Activated T-cell treated with anti-CD3 and anti-CD28 coated beads for 24 hours (primary cell): ENCODE measurements at regions not wholly inside any gene's neighbourhood (a gene's known extent, or its start where the extent isn't known, plus 50 kb on each side); places are given as distances from the start of the nearest gene placed in this dataset.
"Not testable (repeated sequence)": the region's sequence is repeated elsewhere in the genome, so short reads cannot be mapped to it uniquely, and the experiment has no call there.

Source experiments
- DNase-seq: peaks from one replicate; pipeline ENCODE4 v3.0.0-alpha.2; 2020; ENCODE audit warnings: low read depth

DNA sequence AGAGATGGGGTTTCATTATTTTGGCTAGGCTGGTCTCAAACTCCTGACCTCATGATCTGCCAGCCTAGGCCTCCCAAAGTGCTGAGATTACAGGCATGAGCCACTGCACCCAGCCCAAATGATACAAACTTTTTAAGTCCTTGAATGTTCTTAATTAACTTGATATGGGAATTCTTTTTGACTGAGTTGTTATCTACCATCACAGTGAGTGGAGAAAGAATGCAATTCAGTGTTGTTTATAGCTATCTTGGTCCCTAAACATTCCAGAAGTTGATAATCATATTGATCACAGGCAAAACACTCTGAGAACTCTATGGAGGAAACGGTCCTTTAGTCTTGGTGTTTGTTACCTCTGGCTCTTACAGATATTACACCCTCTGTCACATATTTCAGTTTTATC is 1072.5 kb downstream of the SUCLG1 start:
- DNase-seq = no peak

DNA sequence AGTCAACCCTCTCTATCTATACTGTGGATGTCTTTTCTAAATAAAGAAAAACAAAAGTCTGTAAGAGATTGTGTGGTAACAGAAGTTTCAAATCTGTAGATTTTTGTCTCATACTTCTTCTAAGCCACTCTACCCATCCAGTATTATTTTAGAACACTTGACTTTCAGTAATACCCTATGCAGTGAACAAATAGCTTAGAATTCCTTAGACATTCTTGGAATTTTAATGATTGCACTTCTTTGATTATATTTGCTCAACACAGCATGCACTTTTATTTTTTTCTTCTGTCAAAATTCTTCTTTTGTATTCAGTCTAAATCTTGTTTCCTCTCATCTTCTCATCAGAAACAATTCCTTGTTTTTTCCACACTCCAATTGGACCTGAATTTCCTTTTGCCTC is 1080.2 kb downstream of the SUCLG1 start:
- no peak for DNase-seq

DNA sequence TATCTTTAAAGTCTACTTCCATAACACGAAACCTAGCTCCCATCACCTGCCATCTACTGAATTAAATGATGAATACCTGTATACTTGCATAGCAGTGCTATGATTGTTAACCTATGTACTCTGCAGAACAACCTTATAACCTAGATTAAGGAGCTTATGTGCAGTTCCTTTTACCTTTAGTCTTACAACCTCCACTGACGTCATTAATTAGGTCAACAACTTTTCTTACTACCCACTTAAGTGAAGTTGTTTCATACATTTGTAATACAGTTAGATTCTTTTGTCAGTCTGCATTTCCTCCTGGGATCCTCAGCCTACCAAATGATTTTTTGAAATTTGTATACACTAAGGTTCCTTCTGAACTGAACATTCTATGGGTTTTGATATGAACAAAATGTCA is 1082.3 kb downstream of the SUCLG1 start:
- DNase-seq = no peak

DNA sequence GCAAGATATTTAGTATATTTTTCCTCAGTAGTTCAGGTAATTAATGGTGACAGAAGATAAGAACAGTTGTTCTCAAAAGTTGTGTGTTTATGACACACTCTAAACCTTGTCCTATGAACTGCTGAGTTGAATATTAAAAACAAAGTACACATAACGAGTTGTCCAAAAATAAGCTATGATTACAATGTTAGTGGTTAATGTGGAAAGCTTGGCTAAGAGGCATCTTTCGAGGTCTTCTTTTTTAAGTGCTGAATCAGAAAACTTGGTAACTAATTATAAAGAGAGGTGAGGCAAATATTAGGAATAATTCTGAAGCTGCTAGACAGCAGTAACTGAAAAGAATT is 1088.7 kb downstream of the SUCLG1 start:
- no peak for DNase-seq

GRCh38 chr2:83369601-83370418 is 1089.3 kb downstream of the SUCLG1 start:
- DNase-seq = no peak

DNA sequence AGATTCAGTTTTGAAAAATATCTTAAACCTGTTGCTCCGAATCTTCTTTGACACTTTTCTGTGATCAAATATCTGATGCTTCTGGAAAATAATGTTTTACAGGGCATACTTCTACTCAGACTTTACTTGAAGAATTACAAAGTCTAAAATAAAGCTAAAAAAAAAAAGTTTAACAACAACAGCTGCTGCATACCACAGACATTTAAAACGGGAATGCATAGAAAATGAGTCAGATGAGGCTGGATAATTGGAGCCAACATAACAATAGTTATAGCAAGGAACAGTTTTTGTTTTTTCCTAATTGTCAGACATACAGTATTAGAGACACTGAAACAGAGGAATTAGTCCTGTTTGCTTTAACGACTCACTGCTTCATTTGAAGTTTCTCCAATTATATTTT is 1090.2 kb downstream of the SUCLG1 start:
- no peak for DNase-seq

GRCh38 chr2:83368461-83368860 is 1090.6 kb downstream of the SUCLG1 start:
- DNase-seq = no peak

DNA sequence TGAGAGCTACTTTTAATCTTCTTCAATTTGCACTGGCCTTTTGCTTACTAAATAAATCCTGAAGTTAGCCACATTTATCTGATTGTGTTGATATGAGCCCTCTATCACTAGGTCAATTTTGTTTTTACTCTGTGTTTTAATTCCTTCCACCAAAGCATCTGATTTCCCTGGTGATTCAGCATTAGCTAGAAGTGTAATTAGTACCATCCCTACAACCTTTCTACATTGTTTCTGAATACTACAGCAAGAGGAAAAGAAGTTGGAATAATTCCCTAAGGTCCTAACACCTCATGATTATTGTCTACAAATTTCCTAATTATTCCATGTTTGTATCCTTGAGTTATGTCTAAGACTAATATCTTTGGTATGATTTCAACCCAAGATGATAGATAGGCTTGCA is 1093.6 kb downstream of the SUCLG1 start:
- no peak for DNase-seq

DNA sequence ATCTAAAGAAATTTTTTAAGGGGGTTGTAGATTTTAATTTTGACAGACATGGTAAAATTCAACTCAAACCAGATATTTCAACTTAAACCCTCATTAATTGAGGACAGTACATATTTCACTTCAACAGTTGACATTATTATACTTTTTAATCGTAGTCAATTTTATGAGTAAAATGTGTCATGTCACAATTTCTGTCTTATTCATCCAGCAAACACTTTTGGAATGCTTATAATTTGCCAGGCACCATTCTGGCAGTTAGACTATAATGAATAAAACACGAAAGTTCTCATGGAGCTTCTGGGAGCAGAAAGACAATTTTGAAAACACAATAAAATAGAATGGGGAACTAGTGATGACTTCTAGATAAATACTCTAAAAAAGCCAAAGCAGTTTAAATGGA is 1094.8 kb downstream of the SUCLG1 start:
- DNase-seq = no peak

- not testable (repeated sequence) for DNase-seq
These were observed 1095.9 kb downstream of the SUCLG1 start for GRCh38 chr2:83363138-83363537.

DNA sequence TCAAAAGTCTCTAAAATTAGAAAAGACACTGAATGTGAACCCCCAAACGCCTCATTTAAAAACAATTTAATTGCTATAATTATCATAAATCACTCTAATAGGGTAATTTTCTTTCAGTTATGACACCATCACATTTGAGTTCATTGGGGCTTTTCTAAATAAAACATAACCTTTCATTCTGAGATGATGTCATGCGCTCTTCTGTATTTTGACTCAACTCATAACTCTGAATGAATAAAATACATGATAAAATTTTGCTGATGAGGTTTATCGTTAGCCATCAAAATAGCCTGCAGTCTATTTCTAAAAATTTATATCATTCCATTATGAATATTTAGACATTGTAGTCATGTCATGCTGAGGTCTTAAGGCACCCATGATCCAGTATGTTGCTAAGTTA is 1099.7 kb downstream of the SUCLG1 start:
- no peak for DNase-seq

GRCh38 chr2:83342860-83343329 is 1116.2 kb downstream of the SUCLG1 start:
- no peak for DNase-seq

DNA sequence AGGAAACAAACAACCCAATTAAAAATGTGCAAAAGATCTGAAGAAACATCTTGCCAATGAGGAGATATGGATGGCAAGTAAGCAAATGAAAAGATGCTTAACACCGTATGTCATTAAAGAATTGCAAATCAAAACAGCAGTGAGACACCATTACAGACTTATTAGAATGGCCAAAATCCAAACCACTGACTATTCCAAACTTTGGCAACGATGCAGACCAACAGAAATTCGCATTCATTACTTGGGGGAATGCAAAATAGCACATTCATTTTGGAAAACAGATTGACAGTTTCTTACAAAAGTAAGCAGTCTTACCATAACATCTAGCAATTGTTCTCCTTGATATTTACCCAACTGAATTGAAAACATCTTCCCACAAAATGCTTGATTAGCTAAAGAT is 1118.7 kb downstream of the SUCLG1 start:
- DNase-seq = no peak

GRCh38 chr2:83339942-83340341 is 1119.1 kb downstream of the SUCLG1 start:
- DNase-seq = not testable (repeated sequence)

- DNase-seq = no peak
These were observed 1127.3 kb downstream of the SUCLG1 start for GRCh38 chr2:83331810-83332209.

GRCh38 chr2:83323038-83323437 is 1136.0 kb downstream of the SUCLG1 start:
- no peak for DNase-seq

DNA sequence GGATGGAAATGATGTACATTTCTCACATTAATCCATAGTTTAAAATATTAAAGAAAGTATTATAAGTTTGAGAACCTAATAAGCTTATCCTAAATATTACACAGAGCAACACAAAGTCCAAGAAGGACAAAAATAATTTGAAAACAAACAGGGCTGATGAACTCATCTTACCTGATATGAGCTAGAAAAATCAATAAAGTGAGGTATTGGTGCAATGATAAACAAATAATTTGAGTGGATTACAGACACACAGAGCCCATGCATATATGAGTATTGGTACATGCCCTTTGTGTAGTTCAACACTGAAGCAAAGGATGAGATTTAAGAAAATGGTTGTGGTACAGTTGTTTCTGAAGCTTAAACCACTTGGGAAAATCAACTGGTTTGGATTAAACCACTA is 1139.0 kb downstream of the SUCLG1 start:
- no peak for DNase-seq

GRCh38 chr2:83305758-83306378 is 1153.2 kb downstream of the SUCLG1 start:
- DNase-seq = no peak

GRCh38 chr2:83291083-83291482 is 1168.0 kb downstream of the SUCLG1 start:
- no peak for DNase-seq

- DNase-seq = no peak
These were observed 1176.2 kb downstream of the SUCLG1 start for GRCh38 chr2:83282841-83283240.

GRCh38 chr2:83282043-83282795 is 1176.9 kb downstream of the SUCLG1 start:
- DNase-seq = no peak

- no peak for DNase-seq
These were observed 1178.7 kb downstream of the SUCLG1 start for GRCh38 chr2:83280391-83280790.

- no peak for DNase-seq
These were observed 1185.8 kb downstream of the SUCLG1 start for GRCh38 chr2:83273322-83273721.
